ENCODE measurements at regions not wholly inside any gene's neighbourhood (a gene's known extent, or its start where the extent isn't known, plus 50 kb on each side); places are given as distances from the start of the nearest gene placed in this dataset.

DNA sequence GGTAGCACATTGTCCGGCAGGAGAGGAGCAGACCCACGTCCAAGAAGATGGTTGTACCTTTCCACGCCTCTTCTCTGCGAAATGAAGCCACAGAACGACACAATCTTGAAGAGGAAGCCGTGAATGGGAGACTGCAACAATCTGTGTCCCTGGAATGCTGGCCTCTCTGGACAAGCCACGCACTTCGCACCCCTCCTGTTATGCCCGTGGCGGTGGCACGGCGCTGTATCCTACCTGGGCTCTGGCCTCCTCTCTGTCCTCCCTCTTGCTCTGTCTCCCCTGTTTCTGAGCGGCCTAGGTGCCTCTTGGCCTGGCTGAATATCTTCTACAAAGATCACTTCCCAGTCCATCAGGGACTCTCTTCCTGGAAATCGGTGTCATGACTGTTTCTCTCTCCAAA is 717.8 kb downstream of the KCNJ18 start:
- H3K4me3 ChIP-seq (ENCODE audit: low read depth, low read length): no peak overlapping the region
- DNase-seq (ENCODE audit: low read depth, low spot score): no peak
- ChIA-PET CTCF (no interaction called here), POLR2A (no interaction called here)
- TF ChIP-seq, protein P1, sequence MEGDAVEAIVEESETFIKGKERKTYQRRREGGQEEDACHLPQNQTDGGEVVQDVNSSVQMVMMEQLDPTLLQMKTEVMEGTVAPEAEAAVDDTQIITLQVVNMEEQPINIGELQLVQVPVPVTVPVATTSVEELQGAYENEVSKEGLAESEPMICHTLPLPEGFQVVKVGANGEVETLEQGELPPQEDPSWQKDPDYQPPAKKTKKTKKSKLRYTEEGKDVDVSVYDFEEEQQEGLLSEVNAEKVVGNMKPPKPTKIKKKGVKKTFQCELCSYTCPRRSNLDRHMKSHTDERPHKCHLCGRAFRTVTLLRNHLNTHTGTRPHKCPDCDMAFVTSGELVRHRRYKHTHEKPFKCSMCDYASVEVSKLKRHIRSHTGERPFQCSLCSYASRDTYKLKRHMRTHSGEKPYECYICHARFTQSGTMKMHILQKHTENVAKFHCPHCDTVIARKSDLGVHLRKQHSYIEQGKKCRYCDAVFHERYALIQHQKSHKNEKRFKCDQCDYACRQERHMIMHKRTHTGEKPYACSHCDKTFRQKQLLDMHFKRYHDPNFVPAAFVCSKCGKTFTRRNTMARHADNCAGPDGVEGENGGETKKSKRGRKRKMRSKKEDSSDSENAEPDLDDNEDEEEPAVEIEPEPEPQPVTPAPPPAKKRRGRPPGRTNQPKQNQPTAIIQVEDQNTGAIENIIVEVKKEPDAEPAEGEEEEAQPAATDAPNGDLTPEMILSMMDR (IDR thresholded peaks at IDR 0.05; ENCODE audit: insufficient read depth, low read length, missing control alignments): no peak

DNA sequence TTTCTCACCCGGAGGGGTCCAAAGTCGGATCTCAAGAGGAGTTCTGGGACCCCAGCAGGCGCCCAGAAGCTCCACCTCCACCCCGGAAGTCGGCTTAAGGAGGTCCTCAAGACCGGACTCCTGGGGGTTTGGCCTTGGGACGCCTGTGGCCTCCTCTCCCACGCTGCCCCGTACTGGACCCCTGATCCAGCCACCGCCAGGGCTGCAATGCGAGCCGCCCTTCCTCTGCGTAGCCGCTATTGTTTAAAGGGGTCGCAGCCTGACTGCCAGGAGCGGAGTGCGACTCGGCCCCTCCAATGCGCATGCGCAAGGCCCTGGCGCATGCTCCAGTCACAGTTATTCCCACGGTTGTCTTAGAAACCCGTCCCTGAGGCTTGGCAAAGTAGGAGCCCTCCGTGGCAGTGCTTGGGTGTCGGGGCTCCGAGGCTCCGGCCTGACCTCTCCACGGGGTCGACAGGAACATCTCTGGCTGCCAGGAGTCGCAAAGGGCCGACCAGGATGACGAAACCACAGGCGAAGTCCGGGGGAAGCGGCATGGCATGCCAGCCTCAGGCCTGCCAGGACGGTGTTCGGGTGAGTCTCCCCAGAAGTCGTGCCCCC is 719.0 kb downstream of the KCNJ18 start:
- H3K4me3 ChIP-seq (ENCODE audit: low read depth, low read length): no peak overlapping the region
- POLR2A ChIA-PET: no interaction called here
- TF ChIP-seq, protein P1 (IDR thresholded peaks at IDR 0.05; ENCODE audit: insufficient read depth, low read length, missing control alignments): no peak
- CTCF ChIA-PET: no interaction called here
- DNase-seq (ENCODE audit: low read depth, low spot score): no peak

DNA sequence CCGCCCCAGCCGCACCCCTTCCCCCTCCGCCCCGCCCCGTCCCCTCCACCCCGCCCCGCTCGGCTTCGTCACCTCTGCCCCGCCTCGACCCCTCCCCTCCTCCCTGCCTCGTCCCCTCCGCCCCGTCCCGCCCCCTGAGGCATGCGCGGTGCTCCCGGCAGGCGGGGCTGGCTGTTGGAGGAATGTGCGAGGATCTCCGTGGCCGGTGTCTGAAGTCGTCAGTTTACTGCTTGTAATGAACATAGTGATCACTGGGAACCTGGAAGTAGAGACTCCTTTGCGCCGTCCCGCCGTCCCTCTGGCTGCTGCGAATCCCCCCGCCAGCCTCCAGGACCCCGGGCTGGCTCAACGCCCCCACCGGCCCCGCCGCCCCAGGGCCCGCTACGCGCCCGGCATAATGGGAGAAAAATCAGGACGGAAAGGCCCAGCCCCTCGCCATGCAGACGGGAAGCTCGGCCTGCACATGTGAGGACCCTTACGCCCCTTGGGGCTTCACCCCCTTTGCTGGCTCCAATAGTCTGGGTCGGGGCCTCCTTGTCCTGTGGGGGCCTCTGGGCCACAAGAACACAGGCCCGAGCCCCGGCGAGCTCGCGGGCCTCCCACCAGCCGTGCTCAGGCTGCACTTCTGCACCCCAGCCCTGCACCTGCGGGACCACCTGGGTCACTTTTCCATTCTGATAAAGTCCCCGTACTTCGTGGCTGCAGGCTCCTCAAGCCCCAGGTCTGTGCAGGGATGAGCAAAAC is 743.1 kb downstream of the KCNJ18 start:
- DNase-seq (ENCODE audit: low read depth, low spot score): no peak
- CTCF ChIA-PET: no interaction called here

DNA sequence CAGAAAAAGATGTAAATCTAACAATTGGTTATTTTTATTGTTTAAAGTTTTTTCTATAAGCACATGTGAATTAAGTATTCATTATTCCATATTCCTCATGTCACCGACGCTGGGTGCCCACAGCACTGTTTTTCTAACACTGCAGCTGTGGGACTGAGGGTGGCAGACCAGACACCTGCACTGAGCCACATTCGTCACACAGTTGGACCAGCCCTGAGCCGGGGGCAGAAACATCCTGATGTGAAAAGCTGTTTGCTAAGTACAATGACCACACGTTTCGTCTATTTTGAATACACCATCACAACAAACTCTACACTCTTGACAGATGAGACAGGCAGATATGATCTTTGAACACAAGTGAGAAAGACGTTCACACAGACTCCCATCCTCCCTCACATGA is 749.5 kb downstream of the KCNJ18 start:
- no peak for DNase-seq (ENCODE audit: low read depth, low spot score)
- CTCF ChIA-PET: no interaction called here
- TF ChIP-seq, protein P1 (IDR thresholded peaks at IDR 0.05; ENCODE audit: insufficient read depth, low read length, missing control alignments): no peak
- POLR2A ChIA-PET: no interaction called here
- no peak overlapping the region for H3K4me3 ChIP-seq (ENCODE audit: low read depth, low read length)

More for the DNA sequence above, 743.1 kb downstream of the KCNJ18 start:
- TF ChIP-seq, protein P1 (IDR thresholded peaks at IDR 0.05; ENCODE audit: insufficient read depth, low read length, missing control alignments): no peak
- no peak overlapping the region for H3K4me3 ChIP-seq (ENCODE audit: low read depth, low read length)
- POLR2A ChIA-PET: no interaction called here

DNA sequence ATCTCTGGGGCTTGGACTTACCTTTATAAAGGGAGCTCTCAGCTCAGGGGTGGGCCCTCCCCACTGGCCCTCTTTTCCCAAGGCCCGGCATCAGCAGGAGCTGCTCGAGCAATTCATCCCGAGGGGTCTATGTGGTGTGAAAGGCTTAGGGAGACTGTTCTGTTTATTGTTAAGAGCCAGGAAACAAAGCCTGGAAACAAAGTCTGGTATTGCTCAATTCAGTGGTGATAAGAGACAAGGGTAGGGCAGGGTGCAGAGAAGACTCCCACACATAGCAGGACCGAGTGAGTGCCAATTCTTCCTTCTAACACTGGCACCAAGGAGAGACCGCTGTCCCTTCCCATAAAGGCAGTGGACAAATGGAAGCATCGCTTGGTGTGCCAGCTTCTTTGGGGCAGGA is 750.7 kb downstream of the KCNJ18 start:
- POLR2A ChIA-PET: no interaction called here
- TF ChIP-seq, protein P1 (IDR thresholded peaks at IDR 0.05; ENCODE audit: insufficient read depth, low read length, missing control alignments): no peak
- no peak for DNase-seq (ENCODE audit: low read depth, low spot score)
- CTCF ChIA-PET: no interaction called here
- H3K4me3 ChIP-seq (ENCODE audit: low read depth, low read length): no peak overlapping the region

DNA sequence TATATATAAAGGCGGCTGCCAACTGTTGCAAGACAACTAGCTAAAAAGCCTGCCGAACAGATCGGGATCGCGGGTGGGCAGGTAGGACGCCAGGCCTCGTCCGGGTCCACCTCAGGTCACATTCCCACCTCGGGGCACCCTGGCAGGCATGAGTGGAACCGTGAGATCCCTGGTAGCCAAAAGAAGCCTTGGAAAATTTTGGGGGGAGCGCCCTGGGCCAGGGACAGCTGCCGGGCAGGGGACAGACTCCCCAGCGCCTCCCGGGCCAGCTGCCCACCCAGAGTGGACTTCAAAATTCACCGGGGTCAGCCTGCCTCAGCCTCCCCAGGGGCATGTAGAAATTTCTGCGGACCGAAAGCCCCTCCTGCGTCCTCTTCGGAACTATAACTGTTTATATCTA is 760.9 kb downstream of the KCNJ18 start:
- ChIA-PET POLR2A (no interaction called here), CTCF (no interaction called here)
- no peak overlapping the region for H3K4me3 ChIP-seq (ENCODE audit: low read depth, low read length)
- TF ChIP-seq, protein P1 (IDR thresholded peaks at IDR 0.05; ENCODE audit: insufficient read depth, low read length, missing control alignments): no peak
- DNase-seq (ENCODE audit: low read depth, low spot score): no peak
